ENCODE measurements at regions not wholly inside any gene's neighbourhood (a gene's known extent, or its start where the extent isn't known, plus 50 kb on each side); places are given as distances from the start of the nearest gene placed in this dataset.

GRCh38 chr5:18114151-18114757, 480.0 kb downstream of the TAF11L14 start:
- TF ChIP-seq CBFB (CRISPR knock-in tag; IDR thresholded peaks at IDR 0.05) (no peak), CTCF (CRISPR knock-in tag; IDR thresholded peaks at IDR 0.05) (no peak), MTA3 (CRISPR knock-in tag; IDR thresholded peaks at IDR 0.05) (no peak), ATF1 (CRISPR knock-in tag; IDR thresholded peaks at IDR 0.05) (no peak), CHD2 (IDR thresholded peaks at IDR 0.05; ENCODE audit: low read depth, low read length) (no peak), ZNF563 (CRISPR knock-in tag; IDR thresholded peaks at IDR 0.05) (no peak), ZZZ3 (CRISPR knock-in tag; IDR thresholded peaks at IDR 0.05; ENCODE audit: borderline replicate concordance) (no peak), FOXP1 (IDR thresholded peaks at IDR 0.05) (no peak), FOXP1 (CRISPR knock-in tag; IDR thresholded peaks at IDR 0.05) (no peak), FOSL1 (CRISPR knock-in tag; IDR thresholded peaks at IDR 0.05; ENCODE audit: borderline replicate concordance) (no peak), ZNF609 (CRISPR knock-in tag; IDR thresholded peaks at IDR 0.05; ENCODE audit: borderline replicate concordance) (no peak), HNF4G (IDR thresholded peaks at IDR 0.05; ENCODE audit: borderline replicate concordance, low read depth, low read length) (no peak), HNF4G (CRISPR knock-in tag; IDR thresholded peaks at IDR 0.05; ENCODE audit: borderline replicate concordance, low read depth) (no peak), ZKSCAN8 (CRISPR knock-in tag; IDR thresholded peaks at IDR 0.05; ENCODE audit: borderline replicate concordance) (no peak), ZFX (CRISPR knock-in tag; IDR thresholded peaks at IDR 0.05; ENCODE audit: low read depth) (no peak)
- TF ChIP-seq, protein P1, sequence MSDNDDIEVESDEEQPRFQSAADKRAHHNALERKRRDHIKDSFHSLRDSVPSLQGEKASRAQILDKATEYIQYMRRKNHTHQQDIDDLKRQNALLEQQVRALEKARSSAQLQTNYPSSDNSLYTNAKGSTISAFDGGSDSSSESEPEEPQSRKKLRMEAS (IDR thresholded peaks at IDR 0.05): no peak

Data from HepG2 (cell line).